NCI-H460 (cell line): ENCODE measurements at regions not wholly inside any gene's neighbourhood (a gene's known extent, or its start where the extent isn't known, plus 50 kb on each side); places are given as distances from the start of the nearest gene placed in this dataset.
A peak's percentile ranks its signal among the peaks of the same experiment; 100 is the strongest.

Source experiments
- DNase-seq: peaks from one replicate; pipeline ENCODE4 v3.0.0-alpha.2; 2016; ENCODE audit warnings: low read depth; ENCODE audit errors: extremely low read depth

- no peak for DNase-seq
Observed at GRCh38 chr13:107447591-107447990, 767.7 kb downstream of the LIG4 start.

GRCh38 chr13:107441279-107441678 lies 774.1 kb downstream of the LIG4 start:
- peak; percentile 70 for DNase-seq

GRCh38 chr13:107438251-107438650 lies 777.1 kb downstream of the LIG4 start:
- no peak for DNase-seq

GRCh38 chr13:107434347-107434746 lies 781.0 kb downstream of the LIG4 start:
- no peak for DNase-seq

GRCh38 chr13:107427536-107427935 lies 787.8 kb downstream of the LIG4 start:
- no peak for DNase-seq

GRCh38 chr13:107422421-107422820 lies 792.9 kb downstream of the LIG4 start:
- no peak for DNase-seq

GRCh38 chr13:107421951-107422350 lies 793.4 kb downstream of the LIG4 start:
- DNase-seq = no peak

- no peak for DNase-seq
Observed at GRCh38 chr13:107421028-107421427, 794.3 kb downstream of the LIG4 start.

GRCh38 chr13:107413005-107413404 lies 802.3 kb downstream of the LIG4 start:
- no peak for DNase-seq

GRCh38 chr13:107407074-107407473 lies 808.3 kb downstream of the LIG4 start:
- no peak for DNase-seq

- no peak for DNase-seq
Observed at GRCh38 chr13:107395927-107396662, 819.2 kb downstream of the LIG4 start.

- no peak for DNase-seq
Observed at GRCh38 chr13:107392205-107392604, 823.1 kb downstream of the LIG4 start.

- no peak for DNase-seq
Observed at GRCh38 chr13:107387525-107387924, 819.6 kb upstream of the ARGLU1 start.

GRCh38 chr13:107379407-107380155 lies 811.6 kb upstream of the ARGLU1 start:
- DNase-seq = no peak

GRCh38 chr13:107376341-107377125 lies 808.6 kb upstream of the ARGLU1 start:
- DNase-seq = no peak

- DNase-seq = no peak
Observed at GRCh38 chr13:107375701-107376340, 807.9 kb upstream of the ARGLU1 start.

GRCh38 chr13:107374038-107374437 lies 806.1 kb upstream of the ARGLU1 start:
- DNase-seq = peak; percentile 47

GRCh38 chr13:107373551-107373950 lies 805.6 kb upstream of the ARGLU1 start:
- DNase-seq = peak; percentile 89

GRCh38 chr13:107370015-107370785 lies 802.3 kb upstream of the ARGLU1 start:
- DNase-seq = peak; percentile 41

- DNase-seq = no peak
Observed at GRCh38 chr13:107367258-107367657, 799.3 kb upstream of the ARGLU1 start.
